Epithelial cell of esophagus (primary cell): ENCODE measurements at regions not wholly inside any gene's neighbourhood (a gene's known extent, or its start where the extent isn't known, plus 50 kb on each side); places are given as distances from the start of the nearest gene placed in this dataset.

ENCODE experiments used
- DNase-seq: peaks from one replicate; pipeline ENCODE4 v3.0.0; 2010; ENCODE audit warnings: low read depth
- H3K4me3 ChIP-seq: 2 replicates; pipeline ENCODE4 v1.5.1; 2011; ENCODE audit warnings: mild to moderate bottlenecking, low read length, control low read depth
- CTCF ChIP-seq: IDR thresholded peaks from 2 replicates; pipeline ENCODE4 v1.5.1; 2011; ENCODE audit warnings: low read depth, mild to moderate bottlenecking, low read length, control low read depth, inconsistent platforms; ENCODE audit not compliant: insufficient read depth; ENCODE audit errors: missing control alignments

GRCh38 chr2:9139491-9140443 lies 66.8 kb upstream of the ASAP2 start:
- peak; percentile 85 for TF ChIP-seq CTCF
- H3K4me3 ChIP-seq: no peak overlapping the region
- peak; percentile 70 for DNase-seq

DNA sequence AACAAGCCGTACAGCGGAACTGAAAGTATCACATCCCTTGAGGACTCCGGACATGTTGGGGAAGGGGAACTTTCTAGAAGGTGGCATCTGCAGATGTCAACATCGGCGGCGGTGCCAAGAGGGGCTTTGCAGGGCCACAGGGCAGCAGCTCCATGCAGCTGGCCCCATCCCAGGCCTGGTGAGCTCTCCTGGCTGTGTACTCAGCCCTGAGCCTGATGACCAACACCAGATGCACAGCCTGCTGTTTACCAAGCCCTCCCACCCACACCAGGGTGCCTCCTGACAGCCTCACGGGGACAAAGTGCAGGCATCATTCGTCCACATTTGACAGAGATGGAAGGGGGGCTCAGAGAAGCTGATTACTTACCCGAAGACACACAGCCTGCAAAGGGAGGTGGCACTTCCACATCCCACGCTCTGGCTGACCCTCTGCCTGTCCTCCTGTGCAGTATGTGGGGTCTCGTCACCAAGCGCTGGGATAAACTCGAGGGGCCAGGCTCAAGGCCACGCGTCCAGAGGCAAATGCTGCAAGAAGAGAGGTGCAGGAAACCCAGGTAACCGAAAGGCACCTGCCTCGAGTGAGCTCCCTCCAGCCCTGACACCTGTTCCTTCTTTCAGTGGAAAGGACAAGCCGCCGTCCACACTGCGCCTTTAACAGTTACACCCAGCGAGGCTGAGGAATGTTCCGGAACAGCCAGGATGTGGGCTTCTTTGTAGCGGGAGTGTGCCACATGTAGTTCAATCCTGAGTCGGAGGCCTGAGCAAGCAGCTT lies 69.0 kb upstream of the ASAP2 start:
- no peak for DNase-seq
- no peak for TF ChIP-seq CTCF
- no peak overlapping the region for H3K4me3 ChIP-seq

GRCh38 chr2:9135822-9136558 lies 70.6 kb upstream of the ASAP2 start:
- peak; percentile 37 for DNase-seq
- TF ChIP-seq CTCF: no peak
- no peak overlapping the region for H3K4me3 ChIP-seq

DNA sequence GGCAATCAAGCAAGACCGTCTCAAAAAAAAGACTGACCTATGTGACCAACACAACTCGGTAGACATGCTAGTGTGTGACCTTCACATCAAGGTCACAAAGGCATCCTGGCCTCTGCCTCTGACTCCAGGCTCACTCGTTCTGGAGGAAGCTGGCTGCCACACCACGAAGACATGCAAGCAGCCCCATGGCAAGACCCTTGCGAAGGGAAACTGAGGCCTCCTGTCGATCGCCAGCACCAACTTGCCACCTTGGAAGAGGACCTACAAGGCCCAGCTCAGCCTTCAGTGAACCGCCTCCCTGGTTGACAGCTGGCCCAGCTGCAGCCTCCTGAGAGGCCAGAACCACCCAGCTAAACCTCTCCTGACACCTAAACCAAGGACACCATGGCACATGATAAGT lies 79.3 kb upstream of the ASAP2 start:
- no peak for DNase-seq
- no peak for TF ChIP-seq CTCF
- no peak overlapping the region for H3K4me3 ChIP-seq

- no peak for DNase-seq
- TF ChIP-seq CTCF: no peak
Measured at GRCh38 chr2:9126540-9126939, 80.1 kb upstream of the ASAP2 start.

GRCh38 chr2:9124231-9124741 lies 82.3 kb upstream of the ASAP2 start:
- no peak for DNase-seq
- no peak for TF ChIP-seq CTCF
- no peak overlapping the region for H3K4me3 ChIP-seq

More at GRCh38 chr2:9126540-9126939, 80.1 kb upstream of the ASAP2 start:
- no peak overlapping the region for H3K4me3 ChIP-seq
